ENCODE measurements at regions not wholly inside any gene's neighbourhood (a gene's known extent, or its start where the extent isn't known, plus 50 kb on each side); places are given as distances from the start of the nearest gene placed in this dataset.

DNA sequence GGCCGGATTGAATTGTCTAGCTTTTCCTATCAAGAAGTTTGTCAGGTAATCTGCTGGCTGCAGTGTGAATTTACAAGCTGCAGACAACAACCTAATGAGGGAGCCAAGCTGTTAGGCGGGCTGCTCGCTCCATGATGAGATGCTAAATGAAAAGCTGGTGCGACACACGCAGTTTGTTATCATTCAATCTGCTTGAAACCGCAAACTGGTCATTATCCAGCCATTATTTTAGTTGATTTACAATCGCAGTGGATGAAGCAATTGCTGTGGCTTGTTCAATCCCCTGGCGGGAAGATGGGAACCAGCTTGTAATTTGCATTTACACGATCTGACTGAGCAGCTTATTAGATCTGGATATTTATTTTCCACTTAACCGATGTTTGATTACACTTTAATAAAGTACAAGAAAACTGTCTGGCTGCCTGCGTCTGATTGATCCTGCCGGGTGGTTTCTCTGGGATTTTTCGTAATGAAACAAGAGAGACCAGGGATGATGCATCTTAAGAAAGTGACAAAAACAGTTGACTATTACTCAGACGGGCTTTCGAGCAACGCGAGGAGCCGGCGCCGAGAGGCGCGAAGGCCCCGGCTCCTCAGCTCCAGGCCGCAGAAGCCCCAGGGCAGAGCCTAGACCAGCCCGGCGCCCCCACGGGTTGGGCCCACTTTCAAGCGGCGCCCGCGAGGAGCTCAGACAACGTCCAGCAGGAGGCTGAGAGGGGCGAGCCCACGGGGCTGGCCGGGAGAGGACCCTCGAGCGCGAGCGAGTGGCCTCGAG lies 118.0 kb upstream of the BARHL2 start:
- no peaks in the 10 kb centered on the region for H4K20me1 ChIP-seq (replicated peaks; ENCODE audit: control insufficient read depth, extremely low read depth, insufficient read depth, low read length)
- ChIA-PET POLR2A (no interaction called here), CTCF (interaction anchor here (0.8 kb wide), 1 partner anchor 16 kb away, joined by 6 read pairs; no protein-coding TSS in a partner anchor)
- BruUV-seq (replicated peaks) = no TSS peak
- no peak overlapping the region for H3K4me2 ChIP-seq (ENCODE audit: insufficient read depth, low read length)
- no peak overlapping the region for H3K27ac ChIP-seq (ENCODE audit: insufficient read depth, low read depth, low read length)
- H3K9me3 ChIP-seq (replicated peaks; ENCODE audit: control insufficient read depth, insufficient read depth, low read length) = no peaks in the 10 kb centered on the region
- H3K9ac ChIP-seq (replicated peaks; ENCODE audit: extremely low read depth, insufficient read depth, low read length) = no peak overlapping the region
- H3K36me3 ChIP-seq (ENCODE audit: control insufficient read depth in 2 of 2, extremely low read depth in 1 of 2, insufficient read depth in 2 of 2, low read length in 2 of 2) = no peaks in the 10 kb centered on the region
- intact Hi-C loops (cut with micrococcal nuclease) (no loop called here), dilution Hi-C loops (cut with MboI; ENCODE audit: extremely low pct_ligation_motif_present, low sequenced_read_pairs) (no loop called here)
- H3K79me2 ChIP-seq (ENCODE audit: control insufficient read depth, insufficient read depth, low read length) = no peaks in the 10 kb centered on the region
- TF ChIP-seq POLR2A (IDR thresholded peaks at IDR 0.05; ENCODE audit: low read depth, low read length) = no peak
- TF ChIP-seq CTCF (IDR thresholded peaks at IDR 0.05; ENCODE audit: extremely low read depth in 1 of 2, insufficient read depth in 1 of 2, low read depth in 1 of 2, low read length in 2 of 2) = no peak
- no peak for TF ChIP-seq MYC (IDR thresholded peaks at IDR 0.05; ENCODE audit: low read depth, low read length)
- TF ChIP-seq GATA2 (IDR thresholded peaks at IDR 0.05; ENCODE audit: insufficient read depth, insufficient read length, low read depth, low read length) = no peak
- TF ChIP-seq, protein P1, sequence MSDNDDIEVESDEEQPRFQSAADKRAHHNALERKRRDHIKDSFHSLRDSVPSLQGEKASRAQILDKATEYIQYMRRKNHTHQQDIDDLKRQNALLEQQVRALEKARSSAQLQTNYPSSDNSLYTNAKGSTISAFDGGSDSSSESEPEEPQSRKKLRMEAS (IDR thresholded peaks at IDR 0.05; ENCODE audit: insufficient read depth, insufficient read length) = no peak
- TF ChIP-seq EZH2 (IDR thresholded peaks at IDR 0.05; ENCODE audit: borderline replicate concordance, low read depth, low read length, severe bottlenecking) = peak; percentile 79
- no peak for TF ChIP-seq JUN (IDR thresholded peaks at IDR 0.05; ENCODE audit: borderline replicate concordance, insufficient read depth, insufficient read length, low read depth)
- FAIRE-seq (no peak), DNase-seq (ENCODE audit: low read depth, low spot score) (no peak)
- H2AFZ ChIP-seq (ENCODE audit: low read depth, low read length) = no peak overlapping the region
- no peak overlapping the region for H3K4me3 ChIP-seq (replicated peaks in 1 of 3; ENCODE audit: insufficient read depth in 1 of 3, low read depth in 1 of 3, low read length in 3 of 3)
- no peaks in the 10 kb centered on the region for H3K9me1 ChIP-seq (replicated peaks; ENCODE audit: control insufficient read depth, extremely low read depth, insufficient read depth, low read length)
- H3K27me3 ChIP-seq (ENCODE audit: control insufficient read depth in 2 of 2, insufficient read depth in 2 of 2, low read length in 2 of 2) = peaks cover 82 to 95% of the 10 kb centered on the region in 2 experiments
- H3K4me1 ChIP-seq (ENCODE audit: control insufficient read depth, extremely low read depth, insufficient read depth, low read length) = no peaks in the 10 kb centered on the region
